OCI-LY7 (cell line): ENCODE measurements at regions not wholly inside any gene's neighbourhood (a gene's known extent, or its start where the extent isn't known, plus 50 kb on each side); places are given as distances from the start of the nearest gene placed in this dataset.

Experiments used
- BruUV-seq: library from RNA; stranded (reverse); fragments of 400-500 nt; replicated peaks from 2 replicates; lab custom pipeline; 2021; lab: Mats Ljungman, UMichigan
- CTCF ChIA-PET: fragments of 300-600 bp; sonication (Branson Sonifier 250); formaldehyde crosslinking; loops from one replicate; lab custom pipeline; 2022; ENCODE audit warnings: antibody characterized with exemption; ENCODE audit not compliant: unreplicated experiment; lab: Charles Lee
- POLR2A ChIA-PET: fragments of 300-600 bp; sonication (Branson Sonifier 250); formaldehyde crosslinking; loops from one replicate; lab custom pipeline; 2022; ENCODE audit warnings: antibody characterized with exemption; lab: Charles Lee
- DNase-seq: peaks from one replicate; pipeline ENCODE4 v3.0.0-alpha.2; 2015; ENCODE audit warnings: low spot score
- H2AFZ ChIP-seq: fragments of 200-600 bp; sonication (generic), shearing (Covaris generic); 2 replicates; pipeline ENCODE4 v1.6.1; 2014; ENCODE audit warnings: mild to moderate bottlenecking, antibody characterized with exemption, low read length, moderate library complexity
- H3K27ac ChIP-seq: fragments of 200-600 bp; sonication (generic); 2 replicates; pipeline ENCODE4 v1.5.1; 2014; ENCODE audit warnings: mixed run types, low read depth, mild to moderate bottlenecking, moderate library complexity, low read length, inconsistent platforms; ENCODE audit not compliant: poor library complexity, severe bottlenecking
- H3K36me3 ChIP-seq: fragments of 200-600 bp; sonication (generic); 2 replicates; pipeline ENCODE4 v1.6.1; 2014; ENCODE audit warnings: mild to moderate bottlenecking, antibody characterized with exemption, low read length, moderate library complexity, mixed read lengths; ENCODE audit not compliant: insufficient read depth
- H3K4me1 ChIP-seq: fragments of 200-600 bp; sonication (generic); 2 replicates; pipeline ENCODE4 v1.5.1; 2014; ENCODE audit warnings: mild to moderate bottlenecking, low read length; ENCODE audit not compliant: insufficient read depth, poor library complexity, severe bottlenecking
- H3K4me2 ChIP-seq: fragments of 200-600 bp; sonication (generic); 2 replicates; pipeline ENCODE4 v1.6.1; 2014; ENCODE audit warnings: mild to moderate bottlenecking, low read length
- H3K4me3 ChIP-seq: fragments of 200-600 bp; sonication (generic); 2 replicates; pipeline ENCODE4 v1.5.1; 2014; ENCODE audit warnings: mild to moderate bottlenecking, low read depth, low read length; ENCODE audit not compliant: poor library complexity, severe bottlenecking
- H3K79me2 ChIP-seq: fragments of 200-600 bp; sonication (generic); 2 replicates; pipeline ENCODE4 v1.6.1; 2016; ENCODE audit warnings: low read depth, mild to moderate bottlenecking, low read length, moderate library complexity, mixed read lengths; ENCODE audit not compliant: insufficient read depth
- H3K9me2 ChIP-seq: fragments of 200-600 bp; sonication (generic); 2 replicates; pipeline ENCODE4 v1.6.1; 2016; ENCODE audit warnings: mild to moderate bottlenecking, low read length, mixed read lengths; ENCODE audit not compliant: insufficient read depth
- H3K9me3 ChIP-seq: fragments of 200-600 bp; sonication (generic); 2 replicates; pipeline ENCODE4 v1.6.1; 2014; ENCODE audit warnings: mild to moderate bottlenecking, mixed run types, low read length, mixed read lengths
- H4K20me1 ChIP-seq: fragments of 200-600 bp; sonication (generic); 2 replicates; pipeline ENCODE4 v1.6.1; 2014; ENCODE audit warnings: mild to moderate bottlenecking, antibody characterized with exemption, low read length, moderate library complexity, mixed read lengths; ENCODE audit not compliant: insufficient read depth
- CTCF ChIP-seq: fragments of 200-600 bp; sonication (generic); conservative IDR thresholded peaks from 2 replicates; pipeline ENCODE4 v1.5.1; 2014; ENCODE audit warnings: mild to moderate bottlenecking, antibody characterized with exemption, low read length, moderate library complexity, mixed read lengths
- EZH2phosphoT487 ChIP-seq: fragments of 200-600 bp; sonication (generic); IDR thresholded peaks from 2 replicates; pipeline ENCODE4 v1.6.1; 2018; ENCODE audit warnings: low read depth, borderline replicate concordance, mild to moderate bottlenecking, mixed run types, antibody characterized with exemption, low read length, moderate library complexity, mixed read lengths
- intact Hi-C: fragments of 100-400 bp; cut with micrococcal nuclease; formaldehyde crosslinking; loops from one replicate; pipeline ENCODE4 v1.10.0; 2022; ENCODE audit not compliant: unreplicated experiment

GRCh38 chr11:28992996-28993395, 884.8 kb downstream of the METTL15 start:
- H3K79me2 ChIP-seq = no peaks in the 10 kb centered on the region
- TF ChIP-seq EZH2phosphoT487 = no peak
- TF ChIP-seq CTCF = no peak
- intact Hi-C loops = no loop called here
- no peaks in the 10 kb centered on the region for H3K9me3 ChIP-seq
- no peaks in the 10 kb centered on the region for H3K4me1 ChIP-seq
- H4K20me1 ChIP-seq = no peaks in the 10 kb centered on the region
- BruUV-seq = no TSS peak
- DNase-seq = no peak
- H3K36me3 ChIP-seq = no peaks in the 10 kb centered on the region
- no peak overlapping the region for H2AFZ ChIP-seq
- no peak overlapping the region for H3K27ac ChIP-seq
- H3K4me2 ChIP-seq = no peak overlapping the region
- POLR2A ChIA-PET = no interaction called here
- no peaks in the 10 kb centered on the region for H3K9me2 ChIP-seq
- H3K4me3 ChIP-seq = no peak overlapping the region
- CTCF ChIA-PET = no interaction called here

- no peaks in the 10 kb centered on the region for H3K36me3 ChIP-seq
- H3K27ac ChIP-seq = no peak overlapping the region
- ChIA-PET CTCF (no interaction called here), POLR2A (no interaction called here)
- TF ChIP-seq EZH2phosphoT487 = no peak
- no peak for TF ChIP-seq CTCF
- no peaks in the 10 kb centered on the region for H3K79me2 ChIP-seq
- no peak for DNase-seq
- BruUV-seq = no TSS peak
- no peaks in the 10 kb centered on the region for H3K9me2 ChIP-seq
- no peak overlapping the region for H3K4me2 ChIP-seq
- no peaks in the 10 kb centered on the region for H3K9me3 ChIP-seq
- H3K4me1 ChIP-seq = no peaks in the 10 kb centered on the region
- no peak overlapping the region for H3K4me3 ChIP-seq
- intact Hi-C loops = no loop called here
- H2AFZ ChIP-seq = no peak overlapping the region
- no peaks in the 10 kb centered on the region for H4K20me1 ChIP-seq
Observed at GRCh38 chr11:28984231-28984630, 876.0 kb downstream of the METTL15 start.

- Histone ChIP-seq H3K9me2 (no peaks in the 10 kb centered on the region), H4K20me1 (no peaks in the 10 kb centered on the region), H3K4me2 (no peak overlapping the region), H3K9me3 (no peaks in the 10 kb centered on the region), H3K4me1 (no peaks in the 10 kb centered on the region), H2AFZ (no peak overlapping the region), H3K79me2 (no peaks in the 10 kb centered on the region), H3K36me3 (no peaks in the 10 kb centered on the region), H3K4me3 (no peak overlapping the region), H3K27ac (no peak overlapping the region)
- no peak for DNase-seq
- intact Hi-C loops = no loop called here
- TF ChIP-seq EZH2phosphoT487 = no peak
- TF ChIP-seq CTCF = no peak
- no TSS peak for BruUV-seq
- ChIA-PET POLR2A (no interaction called here), CTCF (no interaction called here)
Observed at GRCh38 chr11:28983780-28984179, 875.6 kb downstream of the METTL15 start.
